ENCODE measurements at regions not wholly inside any gene's neighbourhood (a gene's known extent, or its start where the extent isn't known, plus 50 kb on each side); places are given as distances from the start of the nearest gene placed in this dataset.
A peak's percentile ranks its signal among the peaks of the same experiment; 100 is the strongest.

DNA sequence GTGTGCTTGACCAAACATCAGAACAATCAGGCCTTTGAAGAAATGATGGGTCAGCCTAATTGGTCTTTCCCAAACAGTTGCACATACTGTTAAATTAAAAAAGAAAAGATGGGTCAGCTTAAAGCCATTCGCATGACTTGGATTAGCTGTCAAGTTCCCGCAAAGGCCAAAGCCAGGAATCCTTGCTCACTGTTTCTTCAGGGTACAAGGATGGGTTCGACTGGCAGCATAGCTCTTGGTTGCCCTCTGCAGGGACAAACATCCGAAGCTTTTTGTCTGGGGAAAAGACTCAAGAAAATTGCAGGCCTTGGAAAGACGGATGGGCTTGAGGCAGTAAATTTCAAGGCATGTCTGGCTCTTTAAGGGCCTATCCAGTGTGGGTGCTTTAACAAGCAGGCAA is 168.0 kb downstream of the HDGFL1 start:
- TF ChIP-seq, protein P1, sequence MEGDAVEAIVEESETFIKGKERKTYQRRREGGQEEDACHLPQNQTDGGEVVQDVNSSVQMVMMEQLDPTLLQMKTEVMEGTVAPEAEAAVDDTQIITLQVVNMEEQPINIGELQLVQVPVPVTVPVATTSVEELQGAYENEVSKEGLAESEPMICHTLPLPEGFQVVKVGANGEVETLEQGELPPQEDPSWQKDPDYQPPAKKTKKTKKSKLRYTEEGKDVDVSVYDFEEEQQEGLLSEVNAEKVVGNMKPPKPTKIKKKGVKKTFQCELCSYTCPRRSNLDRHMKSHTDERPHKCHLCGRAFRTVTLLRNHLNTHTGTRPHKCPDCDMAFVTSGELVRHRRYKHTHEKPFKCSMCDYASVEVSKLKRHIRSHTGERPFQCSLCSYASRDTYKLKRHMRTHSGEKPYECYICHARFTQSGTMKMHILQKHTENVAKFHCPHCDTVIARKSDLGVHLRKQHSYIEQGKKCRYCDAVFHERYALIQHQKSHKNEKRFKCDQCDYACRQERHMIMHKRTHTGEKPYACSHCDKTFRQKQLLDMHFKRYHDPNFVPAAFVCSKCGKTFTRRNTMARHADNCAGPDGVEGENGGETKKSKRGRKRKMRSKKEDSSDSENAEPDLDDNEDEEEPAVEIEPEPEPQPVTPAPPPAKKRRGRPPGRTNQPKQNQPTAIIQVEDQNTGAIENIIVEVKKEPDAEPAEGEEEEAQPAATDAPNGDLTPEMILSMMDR (IDR thresholded peaks at IDR 0.05), result peak in 2 of 3 experiments; percentile 24 to 46
- TF ChIP-seq POLR2A (IDR thresholded peaks at IDR 0.05; ENCODE audit: low read depth), result no peak
- no peak for TF ChIP-seq POLR2AphosphoS5 (IDR thresholded peaks at IDR 0.05)
- no peak for TF ChIP-seq EP300 (IDR thresholded peaks at IDR 0.05)

Data from esophagus muscularis mucosa (tissue), 4 donors.